HEK293 (cell line): ENCODE measurements at regions not wholly inside any gene's neighbourhood (a gene's known extent, or its start where the extent isn't known, plus 50 kb on each side); places are given as distances from the start of the nearest gene placed in this dataset.

Experiments used
- CTCF ChIA-PET: fragments of 350-600 bp; formaldehyde crosslinking; extraction: SDS; loops from one replicate; lab custom pipeline; 2021; ENCODE audit warnings: antibody characterized with exemption; lab: Yijun Ruan, JAX
- POLR2A ChIA-PET: fragments of 300-600 bp; formaldehyde crosslinking; extraction: SDS; loops from one replicate; lab custom pipeline; 2020; ENCODE audit warnings: antibody characterized with exemption, inconsistent platforms; lab: Yijun Ruan, JAX
- H3K27ac ChIP-seq: fragments of 200-500 bp; sonication (Bioruptor generic); 2 replicates; pipeline ENCODE4 v1.5.1; 2014; ENCODE audit warnings: low read depth, low read length, control low read depth, inconsistent platforms; ENCODE audit errors: extremely low read depth
- H3K36me3 ChIP-seq, 2 experiments: fragments of 200-500 bp in 1 of 2; sonication (Bioruptor generic) in 1 of 2; 1 replicate in 1 of 2; 2 replicates in 1 of 2; pipeline ENCODE4 v1.5.1; 2014 to 2017; ENCODE audit warnings: inconsistent platforms in 2 of 2, low read length in 2 of 2; ENCODE audit not compliant: control insufficient read depth in 2 of 2, insufficient read depth in 1 of 2
- H3K4me1 ChIP-seq: fragments of 200-500 bp; sonication (Bioruptor generic); 2 replicates; pipeline ENCODE4 v1.5.1; 2014; ENCODE audit warnings: mild to moderate bottlenecking, low read length, inconsistent platforms; ENCODE audit not compliant: control insufficient read depth, insufficient read depth
- H3K4me3 ChIP-seq: 2 replicates; pipeline ENCODE4 v1.5.1; 2011; ENCODE audit warnings: low read depth, mild to moderate bottlenecking, control low read depth, low read length, moderate library complexity
- H3K9me3 ChIP-seq: fragments of 200-500 bp; sonication (Bioruptor generic); 2 replicates; pipeline ENCODE4 v1.5.1; 2014; ENCODE audit warnings: low read depth, low read length, inconsistent platforms; ENCODE audit not compliant: control insufficient read depth, insufficient read depth
- AEBP2 ChIP-seq: fragments of 450-650 bp; formaldehyde crosslinking; IDR thresholded peaks from 2 replicates; pipeline ENCODE4 v1.5.1; 2016; ENCODE audit warnings: missing biosample characterization, missing genetic modification characterization, borderline replicate concordance
- HOXA7 ChIP-seq: sonication (generic); formaldehyde crosslinking; IDR thresholded peaks from 2 replicates; pipeline ENCODE4 v1.8.1; 2022; ENCODE audit warnings: missing genetic modification reagents, borderline replicate concordance
- OVOL3 ChIP-seq: fragments of 450-650 bp; formaldehyde crosslinking; IDR thresholded peaks from 2 replicates; pipeline ENCODE4 v1.5.1; 2016; ENCODE audit warnings: missing biosample characterization, missing genetic modification characterization
- PRDM6 ChIP-seq: fragments of 450-650 bp; formaldehyde crosslinking; IDR thresholded peaks from 2 replicates; pipeline ENCODE4 v1.5.1; 2017; ENCODE audit warnings: missing biosample characterization, missing genetic modification characterization
- TSHZ1 ChIP-seq: fragments of 450-650 bp; formaldehyde crosslinking; IDR thresholded peaks from 2 replicates; pipeline ENCODE4 v1.5.1; 2016; ENCODE audit warnings: missing biosample characterization, missing genetic modification characterization, borderline replicate concordance
- ZBTB48 ChIP-seq: fragments of 450-650 bp; formaldehyde crosslinking; IDR thresholded peaks from 2 replicates; pipeline ENCODE4 v1.5.1; 2016; ENCODE audit warnings: missing biosample characterization, missing genetic modification characterization
- ZFP3 ChIP-seq: fragments of 450-650 bp; formaldehyde crosslinking; IDR thresholded peaks from 2 replicates; pipeline ENCODE4 v1.5.1; 2016; ENCODE audit warnings: low read depth, missing biosample characterization, missing genetic modification characterization
- ZNF148 ChIP-seq: fragments of 450-650 bp; formaldehyde crosslinking; IDR thresholded peaks from 2 replicates; pipeline ENCODE4 v1.5.0; 2017; ENCODE audit warnings: missing biosample characterization, missing genetic modification characterization, borderline replicate concordance
- ZNF174 ChIP-seq: fragments of 450-650 bp; formaldehyde crosslinking; IDR thresholded peaks from 2 replicates; pipeline ENCODE4 v1.5.0; 2017; ENCODE audit warnings: missing biosample characterization, mild to moderate bottlenecking, missing genetic modification characterization
- ZNF248 ChIP-seq: fragments of 450-650 bp; formaldehyde crosslinking; IDR thresholded peaks from 2 replicates; pipeline ENCODE4 v1.5.1; 2017; ENCODE audit warnings: missing biosample characterization, missing genetic modification characterization
- ZNF292 ChIP-seq: fragments of 450-650 bp; formaldehyde crosslinking; IDR thresholded peaks from 2 replicates; pipeline ENCODE4 v1.5.1; 2016; ENCODE audit warnings: low read depth, missing biosample characterization, missing genetic modification characterization, borderline replicate concordance
- ZNF302 ChIP-seq: fragments of 450-650 bp; formaldehyde crosslinking; IDR thresholded peaks from 2 replicates; pipeline ENCODE4 v1.5.1; 2016; ENCODE audit warnings: missing biosample characterization, missing genetic modification characterization, low read depth
- ZNF549 ChIP-seq: fragments of 450-650 bp; IDR thresholded peaks from 2 replicates; pipeline ENCODE4 v1.5.1; 2018; ENCODE audit warnings: missing biosample characterization, missing genetic modification characterization, mild to moderate bottlenecking, inconsistent platforms, moderate library complexity
- ZNF660 ChIP-seq: fragments of 450-650 bp; IDR thresholded peaks from 2 replicates; pipeline ENCODE4 v1.5.1; 2018; ENCODE audit warnings: missing biosample characterization, mild to moderate bottlenecking, missing genetic modification characterization
- ZNF76 ChIP-seq: fragments of 450-650 bp; formaldehyde crosslinking; IDR thresholded peaks from 2 replicates; pipeline ENCODE4; 2016; ENCODE audit warnings: low read depth, missing biosample characterization, missing genetic modification characterization, borderline replicate concordance

GRCh38 chr5:3340471-3340870 is 255.2 kb upstream of the IRX1 start:
- TF ChIP-seq ZNF174 (tag by site-specific recombination) (no peak), ZNF292 (tag by site-specific recombination) (no peak), ZBTB48 (tag by site-specific recombination) (no peak), ZFP3 (no peak), ZNF660 (no peak), ZNF248 (no peak), PRDM6 (tag by site-specific recombination) (no peak), TSHZ1 (tag by site-specific recombination) (no peak), ZNF148 (tag by site-specific recombination) (no peak), HOXA7 (CRISPR knock-in tag) (no peak), ZNF302 (no peak), AEBP2 (no peak), ZNF76 (no peak)
- Histone ChIP-seq H3K4me3 (no peak overlapping the region), H3K36me3 (no peaks in the 10 kb centered on the region), H3K4me1 (no peaks in the 10 kb centered on the region), H3K27ac (no peak overlapping the region), H3K9me3 (no peaks in the 10 kb centered on the region)
- ChIA-PET CTCF (interaction anchor here (0.6 kb wide), 1 partner anchor 858 kb away, joined by 3 read pairs; no protein-coding TSS in a partner anchor), POLR2A (no interaction called here)

GRCh38 chr5:3339798-3340115 is 255.9 kb upstream of the IRX1 start:
- H3K27ac ChIP-seq: no peak overlapping the region
- ChIA-PET POLR2A (no interaction called here), CTCF (no interaction called here)
- H3K9me3 ChIP-seq: no peaks in the 10 kb centered on the region
- no peak for TF ChIP-seq OVOL3
- no peak for TF ChIP-seq ZNF549 (tag by site-specific recombination)
- H3K4me3 ChIP-seq: no peak overlapping the region
- H3K4me1 ChIP-seq: no peaks in the 10 kb centered on the region
- H3K36me3 ChIP-seq: no peaks in the 10 kb centered on the region
